HepG2 (cell line): ENCODE measurements at regions not wholly inside any gene's neighbourhood (a gene's known extent, or its start where the extent isn't known, plus 50 kb on each side); places are given as distances from the start of the nearest gene placed in this dataset.
A peak's percentile ranks its signal among the peaks of the same experiment; 100 is the strongest.

ENCODE experiments used
- CSRNP2 ChIP-seq: sonication (generic); formaldehyde crosslinking; conservative IDR thresholded peaks from 2 replicates; pipeline ENCODE4 v1.8.0; 2022; ENCODE audit warnings: low read depth, missing genetic modification reagents
- ELF3 ChIP-seq: IDR thresholded peaks from 2 replicates; pipeline ENCODE4 v1.6.1; 2016; ENCODE audit warnings: missing genetic modification reagents, missing compliant biosample characterization
- ESRRA ChIP-seq: sonication (generic); formaldehyde crosslinking; IDR thresholded peaks from 2 replicates; pipeline ENCODE4 v1.5.1; 2020; ENCODE audit warnings: mild to moderate bottlenecking, low read depth, missing genetic modification reagents
- FOXK2 ChIP-seq: fragments of 450-650 bp; IDR thresholded peaks from 2 replicates; pipeline ENCODE4 v1.6.1; 2016
- GABPA ChIP-seq, 2 experiments: IDR thresholded peaks; 2 replicates each; pipeline ENCODE4 v1.6.1; 2011 to 2016; ENCODE audit warnings: low read depth in 2 of 2, low read length in 1 of 2, missing biosample characterization in 1 of 2, missing genetic modification characterization in 1 of 2
- HCFC1 ChIP-seq: fragments of 150-350 bp; IDR thresholded peaks from 2 replicates; pipeline ENCODE4 v1.6.1; 2014; ENCODE audit warnings: low read depth, low read length
- HMGA1 ChIP-seq: sonication (generic); formaldehyde crosslinking; conservative IDR thresholded peaks from 2 replicates; pipeline ENCODE4 v1.4.0; 2020; ENCODE audit warnings: missing genetic modification reagents
- MTF1 ChIP-seq: sonication (generic); formaldehyde crosslinking; IDR thresholded peaks from 2 replicates; pipeline ENCODE4 v1.5.0; 2020; ENCODE audit warnings: missing genetic modification reagents
- SP4 ChIP-seq: sonication (generic); formaldehyde crosslinking; IDR thresholded peaks from 2 replicates; pipeline ENCODE4 v1.8.1; 2023; ENCODE audit warnings: mild to moderate bottlenecking, missing genetic modification reagents
- ZBTB43 ChIP-seq: sonication (generic); formaldehyde crosslinking; conservative IDR thresholded peaks from 2 replicates; pipeline ENCODE4 v1.4.0; 2020; ENCODE audit warnings: missing genetic modification reagents
- ZHX2 ChIP-seq, 2 experiments: sonication (generic) in 1 of 2; formaldehyde crosslinking in 1 of 2; IDR thresholded peaks; 2 replicates each; pipeline versions ENCODE4 v1.6.1 to v1.9.0; 2014 to 2022; ENCODE audit warnings: antibody characterized with exemption in 1 of 2, borderline replicate concordance in 1 of 2, inconsistent platforms in 1 of 2, low read depth in 1 of 2, missing genetic modification reagents in 1 of 2
- ZNF232 ChIP-seq: sonication (generic); formaldehyde crosslinking; IDR thresholded peaks from 2 replicates; pipeline ENCODE4 v1.4.0; 2020; ENCODE audit warnings: missing genetic modification reagents, borderline replicate concordance
- ZNF256 ChIP-seq: sonication (generic); formaldehyde crosslinking; conservative IDR thresholded peaks from 2 replicates; pipeline ENCODE4 v1.4.0; 2020; ENCODE audit warnings: missing genetic modification reagents
- ZNF264 ChIP-seq: sonication (generic); formaldehyde crosslinking; IDR thresholded peaks from 2 replicates; pipeline ENCODE4 v1.4.0; 2020; ENCODE audit warnings: missing genetic modification reagents
- ZNF326 ChIP-seq: sonication (generic); formaldehyde crosslinking; IDR thresholded peaks from 2 replicates; pipeline ENCODE4 v1.4.0; 2020; ENCODE audit warnings: missing genetic modification reagents, borderline replicate concordance
- ZNF747 ChIP-seq: sonication (generic); formaldehyde crosslinking; IDR thresholded peaks from 2 replicates; pipeline ENCODE4 v1.8.1; 2023; ENCODE audit warnings: missing genetic modification reagents, mild to moderate bottlenecking, borderline replicate concordance
- ZZZ3 ChIP-seq: sonication (generic); formaldehyde crosslinking; IDR thresholded peaks from 2 replicates; pipeline ENCODE4 v1.4.0; 2020; ENCODE audit warnings: missing genetic modification reagents, mild to moderate bottlenecking, borderline replicate concordance
- TF ChIP-seq, protein P1 (sequence below): sonication (generic); formaldehyde crosslinking; IDR thresholded peaks from 2 replicates; pipeline ENCODE4 v1.5.0; 2020; ENCODE audit warnings: missing genetic modification reagents, mild to moderate bottlenecking, borderline replicate concordance
- TF ChIP-seq, protein P2 (sequence below): IDR thresholded peaks from 2 replicates; pipeline ENCODE4 v1.6.1; 2016; ENCODE audit warnings: control low read depth

- 0 out of 2 replicates have a peak, but pooled peaks have one; percentile 33 for TF ChIP-seq ESRRA (CRISPR knock-in tag)
- no peak for TF ChIP-seq HMGA1
- TF ChIP-seq HCFC1, result no peak
- TF ChIP-seq ZNF264, result peak; percentile 81; the same call in 1 of the 2 replicates
- TF ChIP-seq ZNF232 (CRISPR knock-in tag), result 0 out of 2 replicates have a peak, but pooled peaks have one; percentile 42
- TF ChIP-seq SP4, result peak; percentile 38; the same call in 1 of the 2 replicates
- TF ChIP-seq, protein P1, sequence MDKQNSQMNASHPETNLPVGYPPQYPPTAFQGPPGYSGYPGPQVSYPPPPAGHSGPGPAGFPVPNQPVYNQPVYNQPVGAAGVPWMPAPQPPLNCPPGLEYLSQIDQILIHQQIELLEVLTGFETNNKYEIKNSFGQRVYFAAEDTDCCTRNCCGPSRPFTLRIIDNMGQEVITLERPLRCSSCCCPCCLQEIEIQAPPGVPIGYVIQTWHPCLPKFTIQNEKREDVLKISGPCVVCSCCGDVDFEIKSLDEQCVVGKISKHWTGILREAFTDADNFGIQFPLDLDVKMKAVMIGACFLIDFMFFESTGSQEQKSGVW, result no peak
- TF ChIP-seq, protein P2, sequence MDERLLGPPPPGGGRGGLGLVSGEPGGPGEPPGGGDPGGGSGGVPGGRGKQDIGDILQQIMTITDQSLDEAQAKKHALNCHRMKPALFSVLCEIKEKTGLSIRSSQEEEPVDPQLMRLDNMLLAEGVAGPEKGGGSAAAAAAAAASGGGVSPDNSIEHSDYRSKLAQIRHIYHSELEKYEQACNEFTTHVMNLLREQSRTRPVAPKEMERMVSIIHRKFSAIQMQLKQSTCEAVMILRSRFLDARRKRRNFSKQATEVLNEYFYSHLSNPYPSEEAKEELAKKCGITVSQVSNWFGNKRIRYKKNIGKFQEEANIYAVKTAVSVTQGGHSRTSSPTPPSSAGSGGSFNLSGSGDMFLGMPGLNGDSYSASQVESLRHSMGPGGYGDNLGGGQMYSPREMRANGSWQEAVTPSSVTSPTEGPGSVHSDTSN, result no peak
- TF ChIP-seq ZHX2 (IDR thresholded peaks at IDR 0.05; ENCODE audit: low read depth), result no peak
- TF ChIP-seq ZHX2 (CRISPR knock-in tag; IDR thresholded peaks at IDR 0.05; ENCODE audit: borderline replicate concordance), result no peak
- peak; percentile 53; the same call in 1 of the 2 replicates for TF ChIP-seq ELF3 (CRISPR knock-in tag)
- peak; percentile 38; the same call in 1 of the 2 replicates for TF ChIP-seq ZNF747 (CRISPR knock-in tag)
- peak; percentile 42; the same call in 1 of the 2 replicates for TF ChIP-seq GABPA (IDR thresholded peaks at IDR 0.05; ENCODE audit: low read depth, low read length)
- TF ChIP-seq GABPA (CRISPR knock-in tag; IDR thresholded peaks at IDR 0.05; ENCODE audit: low read depth), result peak; percentile 84
- no peak for TF ChIP-seq FOXK2
- TF ChIP-seq ZNF256 (CRISPR knock-in tag), result peak; percentile 58; the same call in 1 of the 2 replicates
- TF ChIP-seq ZNF326 (CRISPR knock-in tag), result no peak
- no peak for TF ChIP-seq MTF1
- TF ChIP-seq ZBTB43 (CRISPR knock-in tag), result peak; percentile 58; the same call in 1 of the 2 replicates
- TF ChIP-seq ZZZ3 (CRISPR knock-in tag), result peak; percentile 57; the same call in 1 of the 2 replicates
- no peak for TF ChIP-seq CSRNP2 (CRISPR knock-in tag)
Observed at GRCh38 chr6:112879920-112880413, 532.8 kb downstream of the RFPL4B start (continued).
